NCI-H128 (cell line): ENCODE measurements at regions not wholly inside any gene's neighbourhood (a gene's known extent, or its start where the extent isn't known, plus 50 kb on each side); places are given as distances from the start of the nearest gene placed in this dataset.

Experiments used
- DNase-seq: peaks from one replicate; lab custom pipeline; 2025; ENCODE audit not compliant: unreplicated experiment; lab: John Stamatoyannopoulos, UW

DNA sequence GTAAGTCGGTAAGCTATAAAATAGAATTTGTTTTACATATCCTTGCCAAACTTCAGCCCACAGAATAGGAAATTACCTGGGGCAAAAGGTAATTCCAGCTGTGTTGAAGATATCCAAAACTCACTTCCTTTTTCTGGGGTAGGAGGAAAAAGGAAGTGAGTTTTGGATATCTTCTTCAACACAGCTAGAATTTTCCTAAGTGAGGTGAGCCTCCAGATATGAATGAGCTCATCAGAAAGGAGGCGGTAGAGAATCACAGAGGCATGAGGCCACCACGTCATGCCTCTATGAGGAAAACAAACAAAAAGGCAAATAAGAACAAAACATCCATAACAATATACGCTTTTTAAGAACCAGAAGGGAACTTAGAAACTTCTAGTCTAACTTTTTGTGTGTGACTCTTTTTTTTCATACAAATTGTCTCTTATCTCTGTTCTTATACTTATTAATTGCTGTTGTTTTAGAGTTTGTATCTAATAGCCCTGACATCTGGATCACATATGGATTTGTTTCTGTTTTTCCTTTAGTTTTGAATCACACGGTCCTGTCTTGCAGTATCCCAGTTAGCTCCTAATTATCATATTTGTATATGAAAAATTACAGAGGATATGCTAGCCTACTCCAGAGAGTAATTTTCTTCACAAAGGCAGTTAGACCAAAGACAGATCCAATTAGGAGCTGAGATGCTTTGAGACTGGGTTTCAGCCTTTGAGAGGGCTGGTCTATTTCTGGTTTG lies 104.5 kb downstream of the RBM43 start:
- no peak for DNase-seq

DNA sequence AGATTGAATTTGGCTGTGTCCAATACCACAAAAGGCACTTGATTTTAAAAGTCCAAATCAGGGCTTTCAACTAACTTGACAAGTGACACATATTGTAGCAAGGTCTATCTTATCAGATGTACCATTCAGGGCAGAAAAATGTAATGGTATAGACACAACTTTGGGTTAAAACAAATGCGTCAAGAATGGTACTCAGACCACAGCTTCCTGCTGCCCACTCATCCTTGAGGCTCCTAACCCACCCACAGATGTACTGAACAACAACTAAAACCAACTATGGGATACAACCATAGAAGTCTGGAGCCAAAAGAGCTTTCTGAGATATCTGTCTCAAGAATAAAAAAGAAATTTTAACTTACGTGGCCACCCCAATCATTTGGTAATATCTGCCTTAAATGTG lies 105.2 kb downstream of the RBM43 start:
- no peak for DNase-seq

DNA sequence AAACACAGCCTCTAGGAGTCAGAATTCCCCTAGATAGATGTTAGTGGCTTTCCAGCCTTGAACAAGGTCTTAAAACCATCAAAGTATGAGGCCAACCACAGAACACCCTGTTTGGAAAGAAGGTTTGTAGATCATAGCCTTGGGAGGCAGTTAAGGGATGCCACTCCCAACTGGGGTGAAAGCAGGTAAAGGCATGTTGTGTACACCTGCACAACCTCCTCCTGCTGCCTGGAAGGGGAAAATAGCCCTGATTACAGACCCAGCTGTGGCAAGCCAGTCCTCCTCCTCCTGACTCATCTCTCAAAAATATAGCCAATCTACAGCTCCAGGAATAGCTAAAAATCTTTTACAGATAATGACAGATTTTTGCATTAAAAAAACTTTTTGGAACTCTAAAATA lies 108.1 kb downstream of the RBM43 start:
- no peak for DNase-seq

DNA sequence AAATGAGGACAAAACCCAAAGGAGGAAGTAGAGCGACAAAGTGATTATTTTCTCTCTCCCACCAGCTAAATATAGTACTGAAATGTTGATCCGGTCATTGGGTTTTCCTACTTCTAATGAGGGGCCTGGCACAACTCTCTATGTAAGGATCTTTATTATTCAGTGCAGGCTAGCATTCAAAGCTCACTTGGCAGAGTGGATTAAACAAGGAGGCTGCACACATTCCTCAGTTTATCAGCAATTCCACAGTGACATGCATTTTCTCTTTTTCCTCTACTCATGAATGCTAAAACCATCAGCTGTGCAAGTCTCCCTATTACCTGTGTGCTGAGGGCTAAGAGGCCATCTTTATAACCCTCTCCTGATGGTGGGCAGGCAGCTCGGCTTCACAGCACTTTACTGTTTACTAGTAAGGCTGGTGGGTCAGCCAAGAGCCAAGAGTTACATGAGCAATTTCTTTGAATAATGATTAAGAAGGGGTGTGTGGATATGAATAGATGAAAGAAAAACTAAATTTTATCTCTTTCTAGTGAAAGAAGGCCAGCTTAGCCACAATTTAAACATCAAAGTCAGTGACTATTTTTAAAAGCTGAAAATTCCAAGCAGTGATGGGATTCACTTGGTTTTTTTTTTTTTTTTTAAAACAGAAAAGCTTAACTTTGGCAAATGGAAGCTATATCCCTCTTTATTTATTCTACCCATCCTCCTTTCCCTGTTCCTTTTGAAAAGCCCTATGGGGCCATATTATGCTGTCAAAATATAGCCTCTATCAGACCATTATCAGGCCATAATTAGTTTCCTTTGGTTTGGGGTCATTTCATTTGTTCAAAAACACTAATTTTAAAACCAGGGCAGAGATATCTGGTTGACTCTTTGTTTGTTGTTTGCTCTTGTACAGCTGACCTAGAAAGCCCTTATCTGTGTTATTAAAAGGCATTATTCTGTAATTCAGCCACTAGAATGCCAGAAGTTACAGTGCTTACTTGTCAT lies 111.0 kb downstream of the RBM43 start:
- DNase-seq, result no peak

DNA sequence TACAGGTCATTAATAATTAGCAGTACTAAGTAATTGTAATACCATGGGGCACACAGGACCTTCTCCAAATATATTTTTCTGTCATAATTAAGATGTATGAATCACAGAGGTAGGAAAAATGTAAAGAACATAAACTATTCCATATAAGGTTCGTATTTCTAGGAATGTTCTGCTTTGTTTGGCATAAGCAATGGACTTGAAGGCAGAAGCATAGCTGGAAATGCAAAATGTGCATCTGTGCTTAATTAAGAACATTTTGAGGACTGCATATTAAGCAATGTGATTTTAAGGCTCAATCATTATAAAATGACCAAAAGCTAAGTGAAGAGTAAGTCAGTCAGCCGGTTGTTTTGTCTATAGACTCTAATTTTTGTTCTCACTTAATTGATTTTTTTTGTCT lies 123.2 kb downstream of the RBM43 start:
- DNase-seq, result no peak

DNA sequence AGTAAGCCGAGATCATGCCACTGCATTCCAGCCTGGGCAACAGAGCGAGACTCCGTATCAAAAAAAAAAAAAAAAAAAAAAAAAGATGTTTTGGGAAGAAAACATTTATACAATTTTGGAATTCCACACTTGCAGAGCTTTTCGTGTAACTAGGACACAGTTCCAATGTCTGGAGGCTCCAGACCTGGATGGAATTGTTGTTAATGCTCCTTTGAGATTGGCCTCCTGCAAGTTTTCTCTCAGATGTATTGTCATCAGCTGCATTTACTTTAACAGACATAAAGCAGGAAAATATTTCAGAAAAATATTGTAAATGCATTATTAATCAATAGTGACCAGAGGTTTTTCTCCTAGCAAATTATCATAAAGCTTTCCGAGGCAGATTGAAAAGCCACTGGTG lies 124.1 kb downstream of the RBM43 start:
- no peak for DNase-seq

DNA sequence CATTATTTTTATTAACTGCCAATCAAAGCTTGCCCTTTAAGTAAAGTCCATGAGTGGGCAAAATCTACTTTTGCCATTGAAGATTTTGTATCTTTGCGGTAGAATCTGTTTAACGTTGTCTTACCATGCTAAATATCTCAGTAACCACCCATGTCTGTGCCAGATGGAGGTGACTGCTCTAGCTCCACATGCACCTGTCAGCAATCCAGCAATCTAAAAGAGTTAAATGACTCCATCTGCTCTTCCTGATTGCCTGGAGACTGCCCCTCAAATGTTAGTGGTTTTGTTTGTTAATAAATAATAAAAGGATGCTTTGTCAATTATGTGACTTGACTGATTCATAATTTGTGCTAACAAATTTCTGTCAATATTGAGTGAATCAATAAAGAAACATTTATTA lies 141.7 kb downstream of the RBM43 start:
- DNase-seq, result no peak

DNA sequence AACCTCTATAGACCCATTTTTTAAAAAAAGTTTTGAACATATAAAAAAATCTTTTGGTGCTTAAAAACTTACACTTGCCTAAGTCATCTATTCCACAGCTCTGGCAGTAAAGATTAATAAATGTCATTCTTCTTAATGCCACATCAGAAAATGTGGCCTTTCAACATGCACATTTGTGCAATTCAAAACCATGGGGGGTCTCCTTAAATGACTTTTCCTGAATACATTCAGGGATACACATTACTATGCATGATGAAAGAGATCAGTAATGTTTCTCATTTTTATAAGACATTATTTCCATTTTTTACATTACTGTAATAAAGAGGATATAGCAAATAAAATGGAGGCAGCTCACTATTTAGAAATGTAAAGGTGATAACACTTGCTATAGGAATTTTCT lies 142.3 kb downstream of the RBM43 start:
- DNase-seq, result no peak

DNA sequence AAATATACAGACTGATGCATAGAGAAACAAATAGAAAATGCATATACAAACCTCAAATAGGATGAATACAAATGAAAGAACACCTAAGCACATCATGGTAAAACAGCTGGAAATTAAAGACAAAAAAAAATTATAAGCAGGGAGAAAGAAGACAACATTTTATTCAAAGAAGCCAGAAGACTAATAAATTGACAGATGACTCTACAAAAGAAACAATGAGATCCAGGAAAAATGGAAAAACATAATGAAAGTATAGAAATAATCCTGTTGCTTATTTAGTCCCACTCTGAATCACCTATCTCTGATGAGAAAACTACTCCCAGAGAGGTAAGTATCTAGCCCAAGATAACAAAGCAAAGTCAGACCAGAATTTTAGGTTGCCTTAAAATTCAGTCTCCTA lies 143.4 kb downstream of the RBM43 start:
- no peak for DNase-seq

DNA sequence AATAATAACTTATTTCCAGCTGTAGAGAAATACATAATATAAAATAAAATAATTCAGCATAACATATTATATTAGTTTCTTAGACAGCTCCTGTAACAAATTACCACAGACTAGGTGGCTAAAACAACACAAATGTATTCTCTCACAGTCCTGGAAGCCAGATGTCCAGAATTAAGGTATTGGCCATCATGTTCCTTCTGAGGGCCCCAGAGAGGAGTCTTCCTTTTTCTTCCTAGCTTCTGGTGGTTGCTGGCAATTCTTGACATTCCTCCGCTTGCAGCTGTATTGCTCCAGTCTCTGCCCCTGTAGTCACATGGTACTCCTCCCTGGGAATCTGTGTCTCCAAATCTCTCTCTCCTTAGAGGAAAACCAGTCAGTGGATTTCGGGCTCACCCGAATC lies 146.8 kb downstream of the RBM43 start:
- DNase-seq, result no peak

DNA sequence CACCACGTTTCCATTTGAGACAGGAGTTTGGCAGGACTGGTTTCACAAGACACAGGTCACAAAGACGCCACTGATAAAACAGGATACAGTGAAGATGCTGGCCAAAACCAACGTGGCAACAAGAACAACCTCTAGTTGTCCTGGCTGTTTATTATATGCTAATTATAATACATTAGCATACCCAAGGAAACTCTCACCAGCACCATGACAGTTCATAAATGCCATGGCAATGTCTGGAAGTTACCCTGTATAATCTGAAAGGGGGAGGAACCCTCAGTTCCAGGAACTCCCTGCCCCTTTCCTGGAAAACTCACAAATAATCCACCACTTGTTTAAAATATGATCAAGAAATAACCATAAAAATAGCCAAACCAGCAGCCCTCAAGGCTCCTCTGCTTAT lies 148.3 kb downstream of the RBM43 start:
- no peak for DNase-seq

DNA sequence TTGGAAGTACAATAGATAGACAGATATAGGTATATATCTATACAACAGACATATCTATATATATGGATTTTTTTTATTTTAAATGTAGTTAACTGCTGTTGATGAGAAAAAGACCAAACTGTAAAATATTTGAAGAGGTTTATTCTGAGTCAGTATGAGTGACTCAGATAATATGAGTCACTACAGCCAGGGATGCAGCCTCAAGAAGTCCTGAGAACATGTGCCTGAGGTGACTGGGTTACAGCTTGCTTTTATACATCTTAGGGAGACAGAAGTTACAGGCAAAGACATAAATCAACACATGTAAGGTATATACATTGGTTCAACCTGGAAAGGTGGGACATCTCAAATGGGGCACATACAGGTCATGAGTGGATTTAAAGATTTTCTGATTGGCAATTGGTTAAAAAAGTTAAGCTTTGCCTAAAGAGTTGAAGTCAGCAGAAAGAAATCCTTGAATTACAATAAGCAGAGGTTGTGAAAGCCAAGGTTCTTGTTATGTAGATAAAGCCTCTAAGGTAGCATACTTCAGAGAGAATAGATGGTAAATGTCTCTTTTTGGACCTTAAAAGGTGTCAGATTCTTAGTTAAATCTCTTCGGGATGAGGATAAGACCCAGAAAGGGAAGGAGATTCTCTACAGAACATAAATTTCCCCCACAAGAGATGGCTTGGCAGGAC lies 149.9 kb downstream of the RBM43 start:
- DNase-seq, result no peak

DNA sequence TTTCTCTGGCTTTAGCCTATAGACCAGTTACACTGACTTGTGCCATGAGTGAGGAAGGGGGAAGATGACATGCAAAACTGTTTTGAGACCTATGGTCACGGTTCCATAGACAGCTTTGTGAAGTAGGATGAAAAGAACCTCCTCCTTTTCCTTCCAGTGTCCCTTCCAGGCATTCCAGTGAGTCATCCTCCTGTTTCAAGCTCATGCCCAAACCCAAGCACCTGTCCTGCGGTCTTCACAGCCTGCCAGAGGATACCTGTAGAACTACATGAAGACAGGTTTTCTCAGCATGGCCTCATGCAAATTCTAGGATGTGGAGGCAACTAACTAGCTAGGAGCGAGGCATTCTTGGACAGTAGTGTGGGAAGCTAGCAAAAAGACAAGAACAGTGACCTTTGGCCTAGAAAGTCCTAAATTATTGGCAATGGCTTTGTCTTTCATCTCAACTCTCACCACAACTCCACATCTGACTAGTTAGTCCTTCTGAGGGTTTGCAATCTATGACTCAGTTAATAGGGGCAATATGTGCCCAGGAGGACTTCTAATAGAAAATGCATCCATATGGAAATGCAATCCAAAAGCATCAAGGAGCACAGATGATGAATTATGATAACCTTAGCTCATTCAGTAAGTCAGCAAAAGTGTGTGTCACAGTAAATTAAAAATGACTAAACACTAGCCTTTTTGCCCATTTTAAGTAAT lies 154.7 kb downstream of the RBM43 start:
- no peak for DNase-seq

DNA sequence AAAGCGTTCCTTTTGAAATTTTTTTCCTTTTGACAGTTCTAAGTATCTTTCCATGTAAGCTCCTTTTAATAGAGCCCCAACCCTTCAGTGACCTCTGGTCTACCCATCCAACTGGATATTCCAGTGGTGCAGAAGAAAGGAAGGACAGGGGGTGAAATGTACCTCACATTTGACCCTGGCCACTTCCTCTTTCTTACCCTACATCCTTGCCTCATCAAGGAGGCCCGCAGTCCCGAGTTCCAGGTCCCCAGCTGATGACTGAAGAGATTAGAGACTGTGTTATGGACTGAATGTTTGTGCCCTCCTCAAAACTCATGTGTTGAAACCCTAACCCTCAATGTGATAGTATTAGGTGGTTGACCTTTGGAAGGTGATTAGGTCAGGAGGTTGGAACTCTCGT lies 158.1 kb downstream of the RBM43 start:
- no peak for DNase-seq

DNA sequence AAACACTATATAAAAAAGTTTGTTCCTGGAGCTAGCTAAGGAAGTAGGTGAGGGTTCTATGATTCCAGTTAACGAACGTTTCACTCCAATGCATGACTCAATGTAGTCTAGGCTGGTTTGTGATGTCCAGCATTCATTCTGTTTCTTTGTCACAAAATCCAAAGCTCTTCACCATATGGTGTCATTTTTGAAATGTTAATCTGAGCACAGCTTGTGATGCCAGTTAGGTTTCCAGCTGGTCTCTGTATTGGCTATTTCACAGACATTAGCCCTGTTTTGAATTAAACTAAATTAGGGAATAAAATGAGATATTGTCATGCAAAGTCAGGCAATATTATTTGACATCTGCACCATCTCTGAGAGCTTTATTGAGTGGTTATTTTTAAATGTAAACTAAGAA lies 159.4 kb downstream of the RBM43 start:
- no peak for DNase-seq

DNA sequence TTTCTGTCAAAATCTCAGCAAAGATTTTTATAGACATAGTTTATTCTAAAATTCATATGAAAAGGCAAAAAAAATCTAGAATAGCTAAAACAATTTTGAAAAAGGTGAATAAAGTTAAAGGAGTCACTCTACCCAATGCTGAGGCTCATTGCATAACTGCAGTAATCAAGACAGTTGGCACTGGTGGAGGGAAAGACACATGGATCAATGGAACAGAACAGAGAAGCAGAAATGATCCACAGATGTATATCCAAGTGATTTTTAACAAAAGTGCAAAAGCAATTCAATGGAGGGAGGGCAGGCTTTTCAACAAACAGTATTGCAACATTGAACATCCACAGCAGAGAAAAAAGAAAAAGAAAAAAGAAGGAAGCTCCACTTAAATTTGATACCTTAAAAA lies 162.8 kb downstream of the RBM43 start:
- DNase-seq, result no peak

DNA sequence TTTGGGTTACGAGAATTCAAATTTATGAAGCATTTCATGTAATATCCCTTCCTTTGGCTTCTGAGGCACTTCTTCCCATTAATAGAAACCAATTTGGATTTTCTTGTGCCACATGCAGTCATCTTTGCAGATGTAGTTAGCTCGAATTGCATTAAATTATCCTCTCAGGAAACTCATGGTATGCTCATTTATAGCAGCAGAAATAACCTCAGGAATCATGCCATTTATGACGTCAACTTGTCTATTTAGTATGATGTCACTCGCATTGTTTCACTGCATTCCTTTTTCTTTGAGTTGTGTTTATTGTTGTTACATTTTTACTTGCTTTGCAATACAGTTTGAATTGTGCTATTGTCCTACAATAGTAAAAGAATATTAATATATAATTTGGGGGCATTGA lies 163.8 kb downstream of the RBM43 start:
- DNase-seq, result no peak

DNA sequence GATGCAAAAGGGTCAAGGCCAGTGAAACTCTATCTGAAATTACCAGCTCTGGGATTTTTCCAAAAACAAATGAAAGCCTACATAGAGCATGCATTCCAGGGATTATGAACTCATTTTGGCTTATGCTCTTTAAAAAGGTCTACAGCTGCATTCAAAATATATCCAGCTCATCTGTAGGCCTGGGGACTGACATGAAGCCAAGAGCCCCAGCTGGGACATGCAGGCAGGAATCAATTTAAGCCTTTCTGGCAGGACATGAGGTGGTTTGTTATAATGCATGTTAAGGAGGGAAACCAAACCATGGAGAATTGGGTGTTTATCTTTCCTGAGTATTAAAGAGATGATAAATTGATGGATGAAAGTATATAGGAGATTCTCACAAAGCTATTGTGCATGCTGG lies 164.5 kb downstream of the RBM43 start:
- no peak for DNase-seq

DNA sequence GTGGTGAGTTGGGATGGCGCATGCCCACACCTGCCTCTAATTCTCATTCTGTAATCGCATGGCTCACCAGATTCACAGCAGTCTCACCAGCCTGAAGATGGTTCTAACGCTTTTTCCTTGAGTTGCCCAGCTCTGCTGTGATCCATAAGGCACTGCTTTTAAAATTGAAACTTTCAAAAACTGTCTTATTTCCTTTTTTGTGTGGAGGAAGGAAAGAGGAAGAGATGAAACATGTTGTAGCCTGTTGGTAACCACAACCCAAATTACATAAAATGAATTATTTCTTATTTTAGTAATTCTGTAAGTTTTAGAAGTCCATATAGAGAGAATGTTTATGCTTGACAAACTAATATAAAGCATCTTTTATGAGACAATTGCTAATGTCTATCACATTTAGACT lies 165.4 kb downstream of the RBM43 start:
- DNase-seq, result no peak

DNA sequence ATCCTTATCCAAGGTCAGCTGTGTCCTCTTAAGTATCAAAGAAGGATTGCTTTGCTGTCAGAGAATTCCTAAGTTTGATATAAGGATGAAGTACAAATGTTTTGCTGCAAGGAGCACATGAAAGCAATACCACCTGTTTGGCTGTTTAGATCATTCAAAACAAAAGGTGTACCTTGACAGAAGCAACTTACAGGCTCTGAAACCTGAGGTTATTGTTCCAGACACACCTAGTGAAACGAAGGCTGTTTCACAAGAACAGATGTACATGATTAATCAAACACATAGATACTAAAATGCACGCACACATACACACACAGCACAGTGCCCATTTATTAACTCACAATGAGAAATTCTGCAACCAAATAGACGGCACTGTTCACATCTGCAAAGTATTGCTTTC lies 166.2 kb downstream of the RBM43 start:
- no peak for DNase-seq

DNA sequence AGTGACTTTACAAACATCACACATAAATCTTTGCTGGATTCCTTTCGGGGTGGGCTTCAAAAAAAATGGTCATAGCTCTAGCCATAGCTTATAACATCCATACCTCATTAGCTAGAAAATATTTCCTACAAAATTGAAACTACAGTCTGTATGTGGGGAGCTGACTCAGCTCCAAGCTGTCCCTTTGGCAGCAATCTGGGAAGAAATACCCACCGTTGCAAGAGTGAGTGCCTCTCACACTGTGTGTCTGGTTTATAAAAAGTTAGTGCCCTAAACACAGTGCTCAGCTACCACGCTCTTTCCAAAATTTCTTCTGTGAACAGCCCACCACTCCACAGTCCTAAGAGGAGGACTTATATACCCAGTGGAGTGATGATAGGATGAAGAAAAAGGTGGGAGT lies 170.1 kb downstream of the RBM43 start:
- DNase-seq, result no peak
